ENCODE measurements at regions not wholly inside any gene's neighbourhood (a gene's known extent, or its start where the extent isn't known, plus 50 kb on each side); places are given as distances from the start of the nearest gene placed in this dataset.
"Not testable (repeated sequence)": the region's sequence is repeated elsewhere in the genome, so short reads cannot be mapped to it uniquely, and the experiment has no call there.

DNA sequence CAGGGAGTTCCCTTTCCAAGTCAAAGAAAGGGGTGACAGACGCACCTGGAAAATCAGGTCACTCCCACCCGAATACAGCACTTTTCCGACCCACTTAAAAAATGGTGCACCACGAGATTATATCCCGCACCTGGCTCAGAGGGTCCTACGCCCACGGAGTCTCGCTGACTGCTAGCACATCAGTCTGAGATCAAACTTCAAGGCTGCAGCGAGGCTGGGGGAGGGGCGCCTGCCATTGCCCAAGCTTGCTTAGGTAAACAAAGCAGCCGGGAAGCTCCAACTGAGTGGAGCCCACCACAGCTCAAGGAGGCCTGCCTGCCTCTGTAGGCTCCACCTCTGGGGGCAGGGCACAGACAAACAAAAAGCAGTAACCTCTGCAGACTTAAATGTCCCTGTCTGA lies 277.8 kb upstream of the ARHGAP42 start:
- DNase-seq, result not testable (repeated sequence)

GRCh38 chr11:100419518-100419917 lies 267.6 kb upstream of the ARHGAP42 start:
- no peak for DNase-seq

- no peak for DNase-seq
Observed at GRCh38 chr11:100434821-100435641, 252.1 kb upstream of the ARHGAP42 start.

DNA sequence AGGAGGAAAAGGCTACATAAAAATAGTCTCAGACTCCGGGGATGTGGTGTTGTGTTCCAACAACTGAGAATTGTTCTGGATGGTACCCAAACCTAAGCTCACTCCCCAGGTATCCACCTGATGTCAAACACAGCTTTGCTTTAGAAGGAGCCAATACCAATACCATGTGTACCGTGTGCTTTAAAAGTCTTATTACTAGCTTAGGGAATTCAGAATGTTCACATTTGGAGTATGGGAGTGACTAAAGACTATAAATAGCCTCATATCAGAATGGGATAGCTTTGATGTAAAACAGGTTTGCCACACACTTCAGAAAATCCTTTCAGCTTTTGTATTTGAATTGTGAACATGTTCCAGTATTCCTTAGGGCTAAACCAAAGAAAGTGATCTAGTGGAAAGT lies 248.7 kb upstream of the ARHGAP42 start:
- no peak for DNase-seq

GRCh38 chr11:100441086-100441485 lies 246.0 kb upstream of the ARHGAP42 start:
- no peak for DNase-seq

- no peak for DNase-seq
Observed at GRCh38 chr11:100442017-100442416, 245.1 kb upstream of the ARHGAP42 start.

- DNase-seq, result no peak
Observed at GRCh38 chr11:100445231-100445735, 241.8 kb upstream of the ARHGAP42 start.

DNA sequence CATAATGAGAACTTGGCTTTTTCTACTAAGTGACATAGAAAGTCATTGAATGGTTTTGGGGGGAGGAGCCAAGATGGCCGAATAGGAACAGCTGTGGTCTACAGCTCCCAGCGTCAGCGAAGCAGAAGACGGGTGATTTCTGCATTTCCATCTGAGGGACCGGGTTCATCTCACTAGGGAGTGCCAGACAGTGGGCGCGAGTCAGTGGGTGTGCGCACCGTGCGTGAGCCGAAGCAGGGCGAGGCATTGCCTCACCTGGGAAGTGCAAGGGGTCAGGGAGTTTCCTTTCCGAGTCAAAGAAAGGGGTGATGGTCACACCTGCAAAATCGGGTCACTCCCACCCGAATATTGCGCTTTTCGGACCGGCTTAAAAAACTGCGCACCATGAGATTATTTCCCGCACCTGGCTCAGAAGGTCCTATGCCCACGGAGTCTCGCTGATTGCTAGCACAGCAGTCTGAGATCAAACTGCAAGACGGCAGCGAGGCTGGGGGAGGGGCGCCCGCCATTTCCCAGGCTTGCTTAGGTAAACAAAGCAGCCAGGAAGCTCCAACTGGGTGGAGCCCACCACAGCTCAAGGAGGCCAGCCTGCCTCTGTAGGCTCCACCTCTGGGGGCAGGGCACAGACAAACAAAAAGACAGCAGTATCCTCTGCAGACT lies 235.2 kb upstream of the ARHGAP42 start:
- DNase-seq, result not testable (repeated sequence)

DNA sequence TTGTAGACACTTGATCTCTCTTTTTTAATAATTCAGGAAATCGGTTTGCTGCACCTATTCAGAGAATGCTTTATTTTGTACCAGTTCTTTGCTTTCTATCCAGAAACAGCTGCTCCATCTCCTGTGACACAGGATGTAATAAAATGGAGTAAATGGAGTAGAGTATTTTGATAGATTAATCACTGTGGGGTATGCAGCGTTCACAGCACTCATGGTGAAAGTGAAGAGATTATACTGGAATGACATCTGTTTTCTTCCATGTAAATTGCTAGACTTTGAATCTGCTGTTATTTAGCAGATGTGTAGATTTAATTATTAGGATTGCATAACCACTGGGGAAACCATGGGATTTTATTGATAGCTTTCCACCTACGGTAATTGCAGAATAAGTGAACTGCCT lies 227.3 kb upstream of the ARHGAP42 start:
- no peak for DNase-seq

GRCh38 chr11:100460426-100460825 lies 226.7 kb upstream of the ARHGAP42 start:
- DNase-seq, result no peak

DNA sequence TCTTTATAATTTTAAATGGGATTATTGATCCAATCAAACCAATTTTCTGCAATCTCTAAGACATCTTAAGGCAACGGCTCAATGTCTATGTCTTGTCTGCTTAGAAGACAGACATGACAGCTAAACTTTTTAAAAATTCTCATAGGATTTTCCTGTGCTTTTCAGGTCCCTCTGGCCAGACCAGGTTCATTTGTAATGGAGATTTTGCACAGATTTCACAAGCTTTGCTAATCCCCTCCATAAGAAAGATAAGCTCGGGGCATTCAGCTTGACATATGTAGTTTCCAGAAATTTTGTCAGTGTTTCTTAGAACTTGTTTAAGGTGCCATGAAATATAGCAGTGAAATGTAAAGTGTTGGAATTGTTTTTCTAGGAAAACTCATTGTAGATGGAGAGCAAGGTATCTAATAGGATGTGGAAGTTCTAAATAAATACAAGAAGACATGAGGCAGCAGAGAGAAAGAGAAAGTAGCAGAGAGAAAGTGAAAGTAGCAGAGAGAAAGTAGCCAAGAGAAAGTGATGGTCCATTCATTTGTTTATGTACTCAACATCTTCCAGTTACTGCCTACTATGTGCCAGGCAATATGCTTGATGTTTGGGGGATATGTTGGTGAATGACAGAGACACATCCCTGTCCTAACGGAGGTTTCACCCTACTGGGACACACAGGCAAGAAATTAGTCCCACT lies 219.1 kb upstream of the ARHGAP42 start:
- no peak for DNase-seq

DNA sequence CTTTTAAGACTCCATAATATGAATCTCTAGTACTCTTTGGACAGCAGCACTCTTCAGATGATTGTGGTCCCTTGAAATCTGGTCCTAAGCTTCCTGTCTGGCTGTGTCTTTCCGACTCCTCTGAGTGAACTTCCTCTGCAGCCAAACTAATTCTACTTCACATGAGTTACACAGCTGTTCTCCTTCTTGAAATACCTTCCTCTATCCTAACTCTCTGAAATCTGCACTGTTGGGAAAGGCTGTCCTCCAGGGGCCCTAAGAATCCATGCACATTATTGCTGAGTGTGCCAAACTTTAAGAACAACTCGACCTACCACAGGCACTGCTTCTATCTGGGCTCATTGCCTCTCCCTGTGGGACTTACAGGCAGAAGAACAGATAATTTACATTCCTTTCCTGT lies 217.3 kb upstream of the ARHGAP42 start:
- no peak for DNase-seq

- no peak for DNase-seq
Observed at GRCh38 chr11:100472727-100473389, 214.2 kb upstream of the ARHGAP42 start.

GRCh38 chr11:100473390-100473740 lies 213.7 kb upstream of the ARHGAP42 start:
- DNase-seq, result no peak

- DNase-seq, result no peak
Observed at GRCh38 chr11:100484948-100485347, 202.1 kb upstream of the ARHGAP42 start.

DNA sequence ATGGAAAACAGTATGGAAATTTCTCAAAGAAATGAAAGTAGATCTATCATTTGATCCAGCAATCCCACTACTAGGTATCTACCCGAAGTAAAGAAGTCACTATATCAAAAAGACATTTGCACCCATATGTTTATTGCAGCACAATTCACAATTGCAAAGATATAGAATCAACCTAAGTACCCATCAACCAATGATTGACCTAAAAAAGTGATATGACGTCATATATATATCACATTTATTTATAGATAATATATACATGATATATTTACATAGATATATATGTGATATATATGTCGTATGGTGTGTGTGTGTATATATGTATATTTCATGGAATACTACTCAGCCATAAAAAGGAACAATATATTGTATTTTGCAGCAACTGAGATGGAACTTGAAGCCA lies 188.3 kb upstream of the ARHGAP42 start:
- no peak for DNase-seq

GRCh38 chr11:100501450-100501849 lies 185.6 kb upstream of the ARHGAP42 start:
- no peak for DNase-seq

- DNase-seq, result no peak
Observed at GRCh38 chr11:100512475-100512874, 174.6 kb upstream of the ARHGAP42 start.

GRCh38 chr11:100515087-100515486 lies 172.0 kb upstream of the ARHGAP42 start:
- no peak for DNase-seq

DNA sequence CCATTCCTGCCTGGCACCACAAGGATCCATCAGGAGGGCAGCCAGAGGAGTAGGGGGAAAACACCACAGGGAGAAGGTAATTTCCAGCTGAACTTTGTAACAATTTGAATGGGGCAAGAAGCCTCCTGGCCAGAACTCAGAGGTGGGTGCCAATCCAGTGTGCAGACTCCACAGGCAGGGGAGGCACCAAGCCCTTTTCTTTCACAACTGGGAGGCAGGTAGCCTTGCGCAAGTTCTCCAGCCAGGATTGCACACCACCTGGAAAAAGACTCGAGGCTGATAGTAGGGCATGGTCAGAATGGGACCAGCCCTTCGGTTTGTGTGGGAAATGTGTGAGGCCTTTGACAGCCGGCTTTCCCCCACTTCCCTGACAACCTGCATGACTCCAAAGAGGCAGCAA lies 161.9 kb upstream of the ARHGAP42 start:
- no peak for DNase-seq

DNA sequence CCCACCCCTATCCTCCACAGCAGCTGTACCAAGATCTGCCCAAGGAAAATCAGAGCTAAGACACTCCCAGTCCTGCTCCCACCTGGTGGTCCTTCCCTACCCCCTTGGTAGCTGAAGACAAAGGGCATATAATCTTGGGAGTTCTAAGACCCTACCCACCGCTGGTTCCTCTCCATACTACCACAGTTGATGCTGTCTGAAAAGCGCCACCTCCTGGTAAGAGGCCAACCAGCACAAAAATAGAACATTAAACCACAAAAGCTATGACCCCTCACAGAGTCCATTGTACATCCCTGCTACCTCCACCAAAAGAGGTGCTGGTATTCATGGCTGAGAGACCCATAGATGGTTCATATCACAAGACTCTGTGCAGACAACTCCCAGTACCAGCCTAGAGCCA lies 161.5 kb upstream of the ARHGAP42 start:
- no peak for DNase-seq

- no peak for DNase-seq
Observed at GRCh38 chr11:100528872-100529416, 158.1 kb upstream of the ARHGAP42 start.

DNA sequence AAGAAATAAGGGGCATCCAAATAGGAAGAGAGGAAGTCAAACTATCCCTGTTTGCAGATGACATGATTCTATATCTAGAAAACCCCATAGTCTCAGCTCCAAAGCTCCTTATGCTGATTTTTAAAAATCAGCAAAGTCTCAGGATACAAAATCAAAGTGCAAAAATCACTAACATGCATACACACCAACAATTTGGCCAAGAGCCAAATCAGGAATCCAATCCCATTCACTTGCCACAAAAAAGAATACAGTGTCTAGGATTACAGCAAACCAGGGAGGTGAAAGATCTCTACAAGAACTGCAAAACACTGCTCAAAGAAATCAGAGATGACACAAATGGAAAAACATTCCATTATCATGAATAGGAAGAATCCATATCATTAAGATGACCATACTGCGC lies 155.8 kb upstream of the ARHGAP42 start:
- not testable (repeated sequence) for DNase-seq
